OCI-LY7 (cell line): ENCODE measurements at regions not wholly inside any gene's neighbourhood (a gene's known extent, or its start where the extent isn't known, plus 50 kb on each side); places are given as distances from the start of the nearest gene placed in this dataset.

Experiments used
- CTCF ChIP-seq: fragments of 200-600 bp; sonication (generic); conservative IDR thresholded peaks from 2 replicates; pipeline ENCODE4 v1.5.1; 2014; ENCODE audit warnings: mild to moderate bottlenecking, antibody characterized with exemption, low read length, moderate library complexity, mixed read lengths
- EZH2phosphoT487 ChIP-seq: fragments of 200-600 bp; sonication (generic); IDR thresholded peaks from 2 replicates; pipeline ENCODE4 v1.6.1; 2018; ENCODE audit warnings: low read depth, borderline replicate concordance, mild to moderate bottlenecking, mixed run types, antibody characterized with exemption, low read length, moderate library complexity, mixed read lengths

GRCh38 chr1:178023181-178023618 is 53.3 kb upstream of the SEC16B start:
- TF ChIP-seq CTCF (no peak), EZH2phosphoT487 (no peak)
